AG08396 (cell line): ENCODE measurements at regions not wholly inside any gene's neighbourhood (a gene's known extent, or its start where the extent isn't known, plus 50 kb on each side); places are given as distances from the start of the nearest gene placed in this dataset.

ENCODE experiments used
- DNase-seq: peaks from one replicate; pipeline ENCODE4 v3.0.0; 2012; ENCODE audit warnings: low spot score, mixed read lengths

DNA sequence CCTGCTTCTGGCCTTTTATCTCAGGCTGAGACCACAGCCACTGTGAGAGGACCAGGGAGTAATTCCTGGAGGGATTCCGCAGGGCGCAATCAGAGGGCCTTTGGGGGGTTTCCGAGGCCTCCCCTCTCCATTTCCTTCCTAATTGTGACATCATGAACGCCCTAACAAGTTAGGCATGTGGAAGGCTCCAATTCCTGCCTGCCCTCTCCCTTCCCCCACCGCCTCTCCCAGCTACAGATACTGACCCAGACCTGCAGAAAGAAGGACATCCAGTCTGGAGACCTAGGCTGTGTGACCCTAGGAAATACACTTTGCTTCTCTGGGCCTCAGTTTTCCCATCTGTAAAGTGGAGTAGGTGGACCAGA lies 637.9 kb downstream of the MED13L start:
- DNase-seq: no peak

- DNase-seq: no peak
Measured at GRCh38 chr12:115638733-115639647, 638.5 kb downstream of the MED13L start.

DNA sequence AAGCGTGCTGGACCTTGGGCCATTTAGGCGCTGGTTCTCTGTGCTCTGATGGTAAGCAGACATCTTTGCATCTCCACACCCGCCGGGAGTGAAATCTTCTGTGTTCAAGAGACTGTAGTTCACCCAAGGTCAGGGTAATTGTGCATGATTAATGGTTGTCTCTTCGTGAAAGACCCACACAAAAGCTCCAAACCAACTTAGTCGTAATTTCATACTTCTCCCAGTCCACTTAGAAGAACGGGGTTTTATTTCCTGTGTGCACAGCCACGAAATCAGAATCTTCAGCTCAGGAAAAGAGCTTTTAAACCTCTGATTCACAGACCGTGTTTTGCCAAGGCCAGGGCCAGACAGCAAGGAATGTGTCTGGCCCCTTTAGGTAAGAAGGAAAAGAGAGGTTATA lies 640.9 kb downstream of the MED13L start:
- no peak for DNase-seq

DNA sequence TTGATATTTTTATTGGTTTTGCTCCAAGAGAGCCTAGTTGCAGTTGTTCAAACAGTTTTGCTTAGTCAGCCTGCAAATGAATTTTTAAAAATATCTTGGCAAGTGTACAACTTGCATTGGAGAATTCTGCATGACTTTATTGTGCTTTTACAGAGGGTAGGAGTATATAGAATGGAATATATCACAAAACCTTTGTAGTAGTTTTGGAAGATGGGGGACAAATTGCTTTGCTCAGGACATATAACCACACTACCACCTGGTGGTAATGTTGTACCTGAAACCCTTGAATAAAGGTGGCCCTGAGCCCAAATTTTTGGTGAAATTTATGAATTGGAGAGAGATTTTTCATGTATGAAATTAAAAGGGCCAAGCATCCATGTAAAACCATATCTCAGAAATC lies 645.2 kb downstream of the MED13L start:
- no peak for DNase-seq

- no peak for DNase-seq
Measured at GRCh38 chr12:115630136-115630535, 647.4 kb downstream of the MED13L start.

- DNase-seq: no peak
Measured at GRCh38 chr12:115626210-115626609, 651.3 kb downstream of the MED13L start.

GRCh38 chr12:115623764-115624334 lies 653.6 kb downstream of the MED13L start:
- DNase-seq: no peak

- DNase-seq: no peak
Measured at GRCh38 chr12:115623275-115623674, 654.2 kb downstream of the MED13L start.

DNA sequence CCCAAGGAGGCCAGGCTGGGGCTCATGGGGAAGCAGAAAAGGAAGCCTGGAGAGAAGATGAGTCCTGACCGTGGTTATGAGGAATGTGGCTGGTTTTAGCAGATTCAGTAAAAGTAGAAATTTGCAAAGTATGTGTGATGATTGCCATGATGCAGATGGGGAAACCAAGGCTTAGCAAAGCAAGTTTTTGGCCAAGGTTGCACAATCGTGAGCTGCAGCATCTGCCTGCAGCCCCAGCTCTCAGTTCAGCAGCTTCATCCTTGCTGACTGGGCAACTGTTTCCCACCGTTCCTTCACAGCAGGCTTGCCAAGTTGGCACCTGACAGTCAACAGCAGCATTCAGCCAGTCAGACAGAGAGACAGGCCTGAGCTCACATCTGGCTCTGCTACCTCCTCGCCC lies 656.7 kb downstream of the MED13L start:
- no peak for DNase-seq

GRCh38 chr12:115619889-115620288 lies 657.6 kb downstream of the MED13L start:
- no peak for DNase-seq

DNA sequence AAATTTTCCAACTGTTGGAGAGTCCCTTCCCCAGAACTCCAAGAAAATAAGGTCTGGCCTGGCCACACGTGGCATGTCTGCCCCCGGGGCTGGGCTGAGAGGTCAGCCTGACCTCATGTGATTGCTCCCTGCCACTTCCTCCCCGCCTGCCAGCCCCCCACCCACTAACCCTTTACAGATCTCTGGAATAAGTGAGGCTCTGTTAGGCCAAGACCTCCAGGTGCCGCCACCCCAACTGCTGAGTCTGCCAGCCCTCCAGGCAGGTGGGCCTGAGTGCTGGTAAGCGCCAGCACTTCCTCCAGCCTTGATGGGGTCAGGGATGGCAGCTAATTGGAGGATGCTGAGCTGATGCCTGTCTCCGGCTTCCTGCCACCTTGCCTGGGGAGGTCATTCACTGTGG lies 658.4 kb downstream of the MED13L start:
- DNase-seq: no peak

DNA sequence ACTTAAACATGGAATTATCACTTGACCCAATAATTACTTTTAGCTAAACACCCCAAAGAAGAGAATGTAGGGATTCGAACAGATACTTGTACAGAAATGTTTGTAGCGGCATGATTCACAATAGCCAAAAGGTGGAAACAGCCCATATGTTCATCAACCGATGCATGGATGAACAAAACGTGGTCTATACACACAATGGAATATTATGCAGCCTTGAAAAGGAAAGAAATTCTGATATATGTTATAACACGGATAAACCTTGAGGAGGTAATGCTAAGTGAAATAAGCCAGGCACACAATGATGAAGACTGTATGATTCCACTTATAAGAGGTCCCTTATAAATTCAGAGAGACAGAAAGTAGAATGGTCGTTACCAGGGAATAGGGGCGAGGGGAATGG lies 659.4 kb downstream of the MED13L start:
- no peak for DNase-seq

- DNase-seq: no peak
Measured at GRCh38 chr12:115617391-115617790, 660.1 kb downstream of the MED13L start.

- DNase-seq: no peak
Measured at GRCh38 chr12:115611477-115611876, 666.0 kb downstream of the MED13L start.

- DNase-seq: no peak
Measured at GRCh38 chr12:115609347-115609746, 668.1 kb downstream of the MED13L start.

DNA sequence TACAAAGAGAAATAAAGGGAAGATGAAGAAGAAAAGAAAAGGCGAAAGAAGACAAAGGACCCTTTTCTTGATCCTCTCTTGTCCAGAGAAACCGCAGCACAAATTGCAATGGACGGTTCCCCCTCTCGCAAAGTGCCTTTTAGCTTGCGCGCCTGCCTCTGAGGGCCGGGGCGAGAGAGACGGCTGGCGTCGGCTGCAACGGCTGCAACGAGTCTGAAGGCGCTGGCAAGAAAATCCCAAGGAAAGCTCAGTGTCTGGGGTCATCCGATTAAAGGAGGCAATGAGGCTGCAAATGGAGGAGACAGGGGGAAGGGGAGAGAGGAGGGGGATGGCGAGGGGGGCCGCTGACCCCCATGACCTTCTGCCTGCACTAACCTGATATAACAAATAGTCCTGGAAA lies 671.5 kb downstream of the MED13L start:
- DNase-seq: no peak

- peak; percentile 18 for DNase-seq
Measured at GRCh38 chr12:115598871-115599811, 678.4 kb downstream of the MED13L start.

GRCh38 chr12:115597157-115597712 lies 680.3 kb downstream of the MED13L start:
- peak; percentile 31 for DNase-seq

GRCh38 chr12:115588131-115588530 lies 689.4 kb downstream of the MED13L start:
- DNase-seq: no peak

- DNase-seq: no peak
Measured at GRCh38 chr12:115584156-115584555, 693.3 kb downstream of the MED13L start.

DNA sequence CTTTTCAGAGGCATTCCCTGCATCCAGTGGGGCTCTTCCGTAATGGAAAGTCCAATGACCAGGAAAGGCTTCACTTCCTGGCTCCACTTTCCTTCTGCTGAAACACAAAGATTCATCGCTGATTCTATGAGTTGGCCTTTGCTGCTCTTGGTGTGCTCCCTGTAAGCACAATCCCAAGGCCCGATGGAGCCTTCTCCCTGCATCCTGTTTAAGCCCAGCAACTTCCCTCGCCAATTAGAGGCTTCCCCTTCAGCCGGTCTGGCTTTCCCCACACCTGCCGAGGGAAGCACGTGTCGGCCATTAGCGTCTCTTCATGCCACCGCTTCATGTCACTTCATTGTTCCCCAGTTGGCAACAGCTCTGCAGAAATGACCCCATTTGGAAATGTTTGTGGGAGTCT lies 693.9 kb downstream of the MED13L start:
- no peak for DNase-seq

- no peak for DNase-seq
Measured at GRCh38 chr12:115577401-115577800, 700.1 kb downstream of the MED13L start.
